ENCODE measurements at regions not wholly inside any gene's neighbourhood (a gene's known extent, or its start where the extent isn't known, plus 50 kb on each side); places are given as distances from the start of the nearest gene placed in this dataset.

DNA sequence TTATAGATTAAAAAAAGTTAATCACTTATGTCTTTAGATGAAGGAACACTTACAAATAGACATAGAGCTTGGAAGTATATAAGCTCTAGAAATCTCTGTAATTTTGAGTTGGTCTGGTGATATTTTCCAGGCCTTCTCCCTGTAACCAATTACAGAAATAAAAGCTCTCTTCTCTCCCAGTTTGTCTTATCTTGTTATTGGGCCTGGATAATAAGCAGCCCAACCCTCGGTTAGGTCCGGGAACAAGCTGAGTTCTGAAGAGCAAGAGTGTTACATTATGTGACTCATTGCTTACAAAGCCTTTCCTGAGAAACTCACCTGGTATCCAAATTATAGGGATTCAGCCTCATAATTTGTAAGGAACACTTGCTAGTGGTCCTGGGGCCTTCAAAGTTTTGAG is 1146.2 kb downstream of the CDH9 start:
- TF ChIP-seq, protein P1, sequence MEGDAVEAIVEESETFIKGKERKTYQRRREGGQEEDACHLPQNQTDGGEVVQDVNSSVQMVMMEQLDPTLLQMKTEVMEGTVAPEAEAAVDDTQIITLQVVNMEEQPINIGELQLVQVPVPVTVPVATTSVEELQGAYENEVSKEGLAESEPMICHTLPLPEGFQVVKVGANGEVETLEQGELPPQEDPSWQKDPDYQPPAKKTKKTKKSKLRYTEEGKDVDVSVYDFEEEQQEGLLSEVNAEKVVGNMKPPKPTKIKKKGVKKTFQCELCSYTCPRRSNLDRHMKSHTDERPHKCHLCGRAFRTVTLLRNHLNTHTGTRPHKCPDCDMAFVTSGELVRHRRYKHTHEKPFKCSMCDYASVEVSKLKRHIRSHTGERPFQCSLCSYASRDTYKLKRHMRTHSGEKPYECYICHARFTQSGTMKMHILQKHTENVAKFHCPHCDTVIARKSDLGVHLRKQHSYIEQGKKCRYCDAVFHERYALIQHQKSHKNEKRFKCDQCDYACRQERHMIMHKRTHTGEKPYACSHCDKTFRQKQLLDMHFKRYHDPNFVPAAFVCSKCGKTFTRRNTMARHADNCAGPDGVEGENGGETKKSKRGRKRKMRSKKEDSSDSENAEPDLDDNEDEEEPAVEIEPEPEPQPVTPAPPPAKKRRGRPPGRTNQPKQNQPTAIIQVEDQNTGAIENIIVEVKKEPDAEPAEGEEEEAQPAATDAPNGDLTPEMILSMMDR (IDR thresholded peaks at IDR 0.05; ENCODE audit: poor library complexity) = no peak
- TF ChIP-seq EZH2 (IDR thresholded peaks at IDR 0.05; ENCODE audit: borderline replicate concordance) (no peak), EZH2phosphoT487 (IDR thresholded peaks at IDR 0.05; ENCODE audit: low read depth, severe bottlenecking, unreplicated experiment) (no peak)

All from hepatocyte (in vitro differentiated cells).